DND-41 (cell line): ENCODE measurements at regions not wholly inside any gene's neighbourhood (a gene's known extent, or its start where the extent isn't known, plus 50 kb on each side); places are given as distances from the start of the nearest gene placed in this dataset.

Experiments used
- EZH2 ChIP-seq: IDR thresholded peaks from 3 replicates; pipeline ENCODE4 v1.6.1; 2012; ENCODE audit warnings: borderline replicate concordance, low read depth, mild to moderate bottlenecking, moderate library complexity, low read length, inconsistent platforms; ENCODE audit not compliant: severe bottlenecking
- TF ChIP-seq, protein P1 (sequence below): IDR thresholded peaks from 2 replicates; pipeline ENCODE4 v1.5.1; 2012; ENCODE audit warnings: borderline replicate concordance, low read length, moderate library complexity, mild to moderate bottlenecking; ENCODE audit not compliant: poor library complexity, severe bottlenecking; ENCODE audit errors: extremely low read depth

DNA sequence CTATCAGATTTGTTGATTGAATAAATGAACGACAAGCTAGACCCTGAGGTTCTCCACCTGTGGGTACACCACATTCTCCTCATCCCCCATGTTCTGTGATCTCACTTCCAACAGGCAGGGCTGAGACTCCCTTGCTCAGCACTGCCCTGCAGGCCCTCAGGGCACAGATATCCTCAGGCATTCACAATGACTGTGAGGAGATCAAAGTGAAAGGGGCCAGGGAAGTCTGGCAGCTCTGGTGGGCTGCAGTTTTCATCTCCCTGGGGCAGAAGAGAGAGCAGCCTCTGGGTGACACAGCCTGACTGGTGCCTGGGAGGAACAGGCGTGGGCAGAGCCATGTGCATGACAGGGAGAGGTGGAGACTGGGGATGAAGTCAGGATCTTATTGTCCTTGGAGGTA, 142.4 kb upstream of the C9orf72 start:
- TF ChIP-seq, protein P1, sequence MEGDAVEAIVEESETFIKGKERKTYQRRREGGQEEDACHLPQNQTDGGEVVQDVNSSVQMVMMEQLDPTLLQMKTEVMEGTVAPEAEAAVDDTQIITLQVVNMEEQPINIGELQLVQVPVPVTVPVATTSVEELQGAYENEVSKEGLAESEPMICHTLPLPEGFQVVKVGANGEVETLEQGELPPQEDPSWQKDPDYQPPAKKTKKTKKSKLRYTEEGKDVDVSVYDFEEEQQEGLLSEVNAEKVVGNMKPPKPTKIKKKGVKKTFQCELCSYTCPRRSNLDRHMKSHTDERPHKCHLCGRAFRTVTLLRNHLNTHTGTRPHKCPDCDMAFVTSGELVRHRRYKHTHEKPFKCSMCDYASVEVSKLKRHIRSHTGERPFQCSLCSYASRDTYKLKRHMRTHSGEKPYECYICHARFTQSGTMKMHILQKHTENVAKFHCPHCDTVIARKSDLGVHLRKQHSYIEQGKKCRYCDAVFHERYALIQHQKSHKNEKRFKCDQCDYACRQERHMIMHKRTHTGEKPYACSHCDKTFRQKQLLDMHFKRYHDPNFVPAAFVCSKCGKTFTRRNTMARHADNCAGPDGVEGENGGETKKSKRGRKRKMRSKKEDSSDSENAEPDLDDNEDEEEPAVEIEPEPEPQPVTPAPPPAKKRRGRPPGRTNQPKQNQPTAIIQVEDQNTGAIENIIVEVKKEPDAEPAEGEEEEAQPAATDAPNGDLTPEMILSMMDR: no peak
- TF ChIP-seq EZH2: no peak
